ENCODE measurements at regions not wholly inside any gene's neighbourhood (a gene's known extent, or its start where the extent isn't known, plus 50 kb on each side); places are given as distances from the start of the nearest gene placed in this dataset.

DNA sequence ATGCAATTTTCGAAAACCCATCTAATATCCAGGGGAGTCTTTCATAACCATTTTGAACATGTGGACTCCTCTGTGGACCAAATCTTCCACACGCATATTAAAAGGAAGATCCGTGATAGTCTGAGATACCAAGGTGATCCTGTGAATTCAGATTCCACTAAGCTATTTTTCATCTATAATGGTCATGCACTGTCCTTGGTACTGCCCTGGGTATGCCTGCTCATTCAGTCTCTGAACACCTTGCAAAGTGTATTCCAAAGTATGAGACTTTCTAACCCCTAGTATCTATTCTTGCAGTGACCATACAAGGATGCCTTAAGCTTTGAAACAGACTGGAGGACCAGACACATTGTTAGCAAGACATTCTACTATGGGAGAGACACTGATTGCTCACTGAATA, 217.6 kb upstream of the CCDC150 start:
- no peaks in the 10 kb centered on the region for H3K79me1 ChIP-seq (ENCODE audit: insufficient read depth, low read depth, low read length, poor library complexity, severe bottlenecking)
- no peak overlapping the region for H3K4me2 ChIP-seq (ENCODE audit: insufficient read depth, insufficient read length, low read length)
- no peak overlapping the region for H3K23ac ChIP-seq (ENCODE audit: insufficient read length, low read depth, low read length)
- H4K5ac ChIP-seq (ENCODE audit: insufficient read length, low read depth, low read length) = no peak overlapping the region
- no peak overlapping the region for H3K9ac ChIP-seq (ENCODE audit: extremely low read depth, insufficient read length, low read length)
- H3K9me3 Mint-ChIP-seq = no peaks in the 10 kb centered on the region
- H3K27me3 ChIP-seq (ENCODE audit: insufficient read depth, low read length) = no peaks in the 10 kb centered on the region
- H2AK5ac ChIP-seq (ENCODE audit: insufficient read length, low read length) = no peak overlapping the region
- DNase-seq = no peak
- no peak overlapping the region for H4K8ac ChIP-seq (replicated peaks; ENCODE audit: insufficient read length, low read depth, low read length)
- H2BK5ac ChIP-seq (ENCODE audit: insufficient read length, low read length) = no peak overlapping the region
- no peak overlapping the region for H2BK12ac ChIP-seq (ENCODE audit: insufficient read length, low read depth, low read length)
- H3K4me1 ChIP-seq (ENCODE audit: insufficient read depth, low read length) = no peaks in the 10 kb centered on the region
- H3K4me3 Mint-ChIP-seq = no peak overlapping the region
- H4K20me1 ChIP-seq (ENCODE audit: control insufficient read depth, insufficient read depth, insufficient read length) = no peaks in the 10 kb centered on the region
- no CpG with 5 or more reads among the region's 3 CpGs for WGBS (ENCODE audit: extremely low coverage, insufficient read length, low lambda C conversion rate)
- no peak overlapping the region for H3T11ph ChIP-seq (ENCODE audit: low read length)
- H2AFZ ChIP-seq (ENCODE audit: low read length) = no peak overlapping the region
- H2BK120ac ChIP-seq (ENCODE audit: low read depth, low read length, poor library complexity, severe bottlenecking) = no peak overlapping the region
- H3K4me1 Mint-ChIP-seq = no peaks in the 10 kb centered on the region
- no peaks in the 10 kb centered on the region for H3K79me2 ChIP-seq (ENCODE audit: insufficient read depth, low read length)
- H2BK15ac ChIP-seq (ENCODE audit: low read depth, low read length) = no peak overlapping the region
- H3K14ac ChIP-seq (ENCODE audit: insufficient read depth, low read length) = no peak overlapping the region
- no peak overlapping the region for H2BK20ac ChIP-seq (ENCODE audit: low read depth, low read length, poor library complexity, severe bottlenecking)
- no peaks in the 10 kb centered on the region for H3K27me3 Mint-ChIP-seq (ENCODE audit: low read depth)
- H4K91ac ChIP-seq (ENCODE audit: insufficient read length, low read depth, low read length) = no peak overlapping the region
- H3K23me2 ChIP-seq (ENCODE audit: insufficient read length, low read depth, low read length, poor library complexity, severe bottlenecking) = no peaks in the 10 kb centered on the region
- H3K9me3 ChIP-seq (ENCODE audit: control insufficient read depth, low read depth, low read length) = no peaks in the 10 kb centered on the region
- H3K4ac ChIP-seq (ENCODE audit: low read depth, low read length) = no peak overlapping the region
- no peak overlapping the region for H3K18ac ChIP-seq (ENCODE audit: insufficient read length, low read depth, low read length)
- TF ChIP-seq CTCF (conservative IDR thresholded peaks at IDR 0.05) = no peak
- no peaks in the 10 kb centered on the region for H3K36me3 Mint-ChIP-seq (ENCODE audit: insufficient read depth in 1 of 3, low read depth in 3 of 3)
- no peak overlapping the region for H3K27ac Mint-ChIP-seq
- H3K56ac ChIP-seq (ENCODE audit: insufficient read length, low read depth, low read length) = no peak overlapping the region
- H3K27ac ChIP-seq (ENCODE audit: insufficient read length, low read depth, low read length) = no peak overlapping the region

Measured in H9 (cell line).